HL-60 (cell line): ENCODE measurements at regions not wholly inside any gene's neighbourhood (a gene's known extent, or its start where the extent isn't known, plus 50 kb on each side); places are given as distances from the start of the nearest gene placed in this dataset.

ENCODE experiments used
- DNase-seq, 2 experiments: peaks; one replicate each; pipeline ENCODE4 v3.0.0-alpha.2; 2010 to 2020; ENCODE audit warnings: low read depth in 1 of 2, low spot score in 1 of 2
- H3K27ac ChIP-seq: fragments of 250-450 bp; sonication (Bioruptor Pico); replicated peaks from 2 replicates; pipeline ENCODE4 v1.5.1; 2020; ENCODE audit warnings: mild to moderate bottlenecking, moderate library complexity
- H3K27me3 ChIP-seq: fragments of 250-450 bp; sonication (Bioruptor Pico); 2 replicates; pipeline ENCODE4 v1.5.1; 2021; ENCODE audit warnings: mild to moderate bottlenecking, moderate library complexity; ENCODE audit not compliant: insufficient read depth, poor library complexity, severe bottlenecking
- H3K4me3 ChIP-seq: replicated peaks from 2 replicates; pipeline ENCODE4 v1.5.1; 2011; ENCODE audit warnings: mild to moderate bottlenecking, control low read depth, low read length; ENCODE audit not compliant: insufficient read depth
- GABPA ChIP-seq: IDR thresholded peaks from 2 replicates; pipeline ENCODE4 v1.6.1; 2012; ENCODE audit warnings: low read depth
- POLR2AphosphoS5 ChIP-seq: IDR thresholded peaks from 2 replicates; pipeline ENCODE4 v1.6.1; 2012; ENCODE audit warnings: low read depth
- SPI1 ChIP-seq: IDR thresholded peaks from 2 replicates; pipeline ENCODE4 v1.6.1; 2012; ENCODE audit warnings: low read depth, mild to moderate bottlenecking, borderline replicate concordance
- TF ChIP-seq, protein P1 (sequence below): IDR thresholded peaks from one replicate; pipeline ENCODE4 v1.5.1; 2011; ENCODE audit warnings: low read length, control low read depth, inconsistent platforms; ENCODE audit not compliant: insufficient read depth
- TF ChIP-seq, protein P2 (sequence below): IDR thresholded peaks from 2 replicates; pipeline ENCODE4 v1.6.1; 2012; ENCODE audit warnings: low read depth; ENCODE audit not compliant: insufficient replicate concordance

DNA sequence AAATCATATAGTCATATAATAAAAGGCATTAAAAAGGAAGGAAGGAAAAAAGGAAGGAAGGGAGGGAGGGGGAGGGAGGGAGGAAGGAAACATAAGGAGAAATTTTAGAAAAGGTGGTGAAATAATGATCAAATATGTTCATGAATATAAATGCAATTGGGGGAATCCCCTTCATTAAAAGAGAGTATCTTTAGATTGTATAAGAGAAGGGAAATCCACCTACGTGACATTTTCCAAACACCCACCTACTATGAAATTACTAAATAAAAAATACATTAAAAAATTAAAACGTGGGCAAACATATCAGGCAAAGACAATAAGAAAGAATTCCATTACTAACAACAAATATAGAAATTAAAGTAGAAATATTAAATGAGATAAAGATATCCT, 203.4 kb upstream of the PARD3B start:
- no peak overlapping the region for H3K4me3 ChIP-seq
- no peak overlapping the region for H3K27ac ChIP-seq
- TF ChIP-seq, protein P1, sequence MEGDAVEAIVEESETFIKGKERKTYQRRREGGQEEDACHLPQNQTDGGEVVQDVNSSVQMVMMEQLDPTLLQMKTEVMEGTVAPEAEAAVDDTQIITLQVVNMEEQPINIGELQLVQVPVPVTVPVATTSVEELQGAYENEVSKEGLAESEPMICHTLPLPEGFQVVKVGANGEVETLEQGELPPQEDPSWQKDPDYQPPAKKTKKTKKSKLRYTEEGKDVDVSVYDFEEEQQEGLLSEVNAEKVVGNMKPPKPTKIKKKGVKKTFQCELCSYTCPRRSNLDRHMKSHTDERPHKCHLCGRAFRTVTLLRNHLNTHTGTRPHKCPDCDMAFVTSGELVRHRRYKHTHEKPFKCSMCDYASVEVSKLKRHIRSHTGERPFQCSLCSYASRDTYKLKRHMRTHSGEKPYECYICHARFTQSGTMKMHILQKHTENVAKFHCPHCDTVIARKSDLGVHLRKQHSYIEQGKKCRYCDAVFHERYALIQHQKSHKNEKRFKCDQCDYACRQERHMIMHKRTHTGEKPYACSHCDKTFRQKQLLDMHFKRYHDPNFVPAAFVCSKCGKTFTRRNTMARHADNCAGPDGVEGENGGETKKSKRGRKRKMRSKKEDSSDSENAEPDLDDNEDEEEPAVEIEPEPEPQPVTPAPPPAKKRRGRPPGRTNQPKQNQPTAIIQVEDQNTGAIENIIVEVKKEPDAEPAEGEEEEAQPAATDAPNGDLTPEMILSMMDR: no peak
- TF ChIP-seq POLR2AphosphoS5 (no peak), GABPA (no peak), SPI1 (no peak)
- TF ChIP-seq, protein P2, sequence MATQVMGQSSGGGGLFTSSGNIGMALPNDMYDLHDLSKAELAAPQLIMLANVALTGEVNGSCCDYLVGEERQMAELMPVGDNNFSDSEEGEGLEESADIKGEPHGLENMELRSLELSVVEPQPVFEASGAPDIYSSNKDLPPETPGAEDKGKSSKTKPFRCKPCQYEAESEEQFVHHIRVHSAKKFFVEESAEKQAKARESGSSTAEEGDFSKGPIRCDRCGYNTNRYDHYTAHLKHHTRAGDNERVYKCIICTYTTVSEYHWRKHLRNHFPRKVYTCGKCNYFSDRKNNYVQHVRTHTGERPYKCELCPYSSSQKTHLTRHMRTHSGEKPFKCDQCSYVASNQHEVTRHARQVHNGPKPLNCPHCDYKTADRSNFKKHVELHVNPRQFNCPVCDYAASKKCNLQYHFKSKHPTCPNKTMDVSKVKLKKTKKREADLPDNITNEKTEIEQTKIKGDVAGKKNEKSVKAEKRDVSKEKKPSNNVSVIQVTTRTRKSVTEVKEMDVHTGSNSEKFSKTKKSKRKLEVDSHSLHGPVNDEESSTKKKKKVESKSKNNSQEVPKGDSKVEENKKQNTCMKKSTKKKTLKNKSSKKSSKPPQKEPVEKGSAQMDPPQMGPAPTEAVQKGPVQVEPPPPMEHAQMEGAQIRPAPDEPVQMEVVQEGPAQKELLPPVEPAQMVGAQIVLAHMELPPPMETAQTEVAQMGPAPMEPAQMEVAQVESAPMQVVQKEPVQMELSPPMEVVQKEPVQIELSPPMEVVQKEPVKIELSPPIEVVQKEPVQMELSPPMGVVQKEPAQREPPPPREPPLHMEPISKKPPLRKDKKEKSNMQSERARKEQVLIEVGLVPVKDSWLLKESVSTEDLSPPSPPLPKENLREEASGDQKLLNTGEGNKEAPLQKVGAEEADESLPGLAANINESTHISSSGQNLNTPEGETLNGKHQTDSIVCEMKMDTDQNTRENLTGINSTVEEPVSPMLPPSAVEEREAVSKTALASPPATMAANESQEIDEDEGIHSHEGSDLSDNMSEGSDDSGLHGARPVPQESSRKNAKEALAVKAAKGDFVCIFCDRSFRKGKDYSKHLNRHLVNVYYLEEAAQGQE: no peak
- DNase-seq: no peak
- no peaks in the 10 kb centered on the region for H3K27me3 ChIP-seq

DNA sequence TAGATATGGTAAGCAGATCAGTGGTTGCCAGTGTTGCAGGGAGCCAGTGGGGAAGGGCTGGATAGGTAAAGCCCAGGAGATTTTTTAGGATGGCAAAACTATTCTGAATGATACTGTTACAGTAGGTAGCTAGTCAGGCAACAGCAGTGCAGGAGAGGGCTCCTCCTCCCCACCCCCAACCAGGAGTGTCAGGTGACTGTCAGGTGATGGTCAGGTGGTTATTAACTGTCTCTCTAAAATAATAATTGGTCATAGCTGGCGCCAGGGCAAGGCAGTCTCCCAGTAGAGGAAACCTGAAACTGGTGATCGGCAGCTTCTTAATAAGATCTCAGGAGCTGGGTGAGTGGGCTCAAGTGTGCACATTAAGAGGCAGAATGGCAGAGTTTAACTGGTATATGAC, 201.6 kb upstream of the PARD3B start:
- no peak for DNase-seq
- H3K27ac ChIP-seq: no peak overlapping the region
- H3K4me3 ChIP-seq: no peak overlapping the region
- H3K27me3 ChIP-seq: no peaks in the 10 kb centered on the region
- TF ChIP-seq GABPA: no peak
- TF ChIP-seq, protein P1: no peak
- TF ChIP-seq POLR2AphosphoS5: no peak
- no peak for TF ChIP-seq SPI1
- TF ChIP-seq, protein P2: no peak

DNA sequence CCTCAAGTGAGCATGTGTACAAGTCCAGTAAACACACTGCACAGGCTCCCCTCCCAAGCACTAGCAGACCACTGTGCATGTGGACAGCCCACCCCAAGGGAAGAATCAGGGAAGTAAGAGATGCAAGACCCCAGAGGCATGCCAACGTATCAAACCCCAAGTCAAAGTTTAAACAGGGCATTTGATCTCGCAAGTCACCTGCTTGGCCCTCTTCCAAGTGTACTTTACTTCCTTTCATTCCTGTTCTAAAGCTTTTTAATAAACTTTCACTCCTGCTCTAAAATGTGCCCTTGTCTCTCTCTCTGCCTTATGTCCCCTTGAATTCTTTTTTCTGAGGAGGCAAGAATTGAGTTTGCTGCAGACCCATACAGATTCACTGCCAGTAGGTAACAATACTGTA, 201.2 kb upstream of the PARD3B start:
- TF ChIP-seq GABPA (no peak), SPI1 (no peak), POLR2AphosphoS5 (no peak)
- TF ChIP-seq, protein P1: no peak
- TF ChIP-seq, protein P2: no peak
- DNase-seq: no peak
- Histone ChIP-seq H3K27ac (no peak overlapping the region), H3K27me3 (no peaks in the 10 kb centered on the region), H3K4me3 (no peak overlapping the region)
